ENCODE measurements at regions not wholly inside any gene's neighbourhood (a gene's known extent, or its start where the extent isn't known, plus 50 kb on each side); places are given as distances from the start of the nearest gene placed in this dataset.

DNA sequence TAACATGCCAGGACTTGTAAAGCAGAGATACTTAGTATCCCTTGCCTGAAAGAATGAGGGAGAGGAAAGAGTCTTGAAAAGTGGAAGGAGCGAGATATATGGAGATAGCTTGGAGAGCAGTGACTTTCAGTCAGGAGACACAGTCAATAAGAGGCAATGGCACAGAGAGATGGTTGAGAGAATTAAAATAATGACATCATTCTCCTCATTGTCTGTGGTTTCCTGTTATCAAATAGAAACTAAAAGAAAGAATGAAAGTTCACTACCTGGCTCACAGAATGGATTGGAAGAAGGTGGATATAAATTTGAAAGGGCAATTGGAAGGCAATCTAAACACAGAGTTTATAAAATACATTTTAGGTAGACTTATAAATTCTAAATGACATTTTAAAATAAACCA, 760.2 kb upstream of the AADAT start:
- Mint-ChIP-seq H3K9me3 (ENCODE audit: low read depth) (no peaks in the 10 kb centered on the region), H3K36me3 (ENCODE audit: insufficient read depth) (no peaks in the 10 kb centered on the region), H3K27me3 (no peaks in the 10 kb centered on the region), H3K27ac (no peak overlapping the region), H3K4me3 (ENCODE audit: low read depth) (no peak overlapping the region), H3K4me1 (ENCODE audit: low read depth) (no peaks in the 10 kb centered on the region)
- no peak for DNase-seq (ENCODE audit: low spot score, unreplicated experiment)
- TF ChIP-seq, protein P1, sequence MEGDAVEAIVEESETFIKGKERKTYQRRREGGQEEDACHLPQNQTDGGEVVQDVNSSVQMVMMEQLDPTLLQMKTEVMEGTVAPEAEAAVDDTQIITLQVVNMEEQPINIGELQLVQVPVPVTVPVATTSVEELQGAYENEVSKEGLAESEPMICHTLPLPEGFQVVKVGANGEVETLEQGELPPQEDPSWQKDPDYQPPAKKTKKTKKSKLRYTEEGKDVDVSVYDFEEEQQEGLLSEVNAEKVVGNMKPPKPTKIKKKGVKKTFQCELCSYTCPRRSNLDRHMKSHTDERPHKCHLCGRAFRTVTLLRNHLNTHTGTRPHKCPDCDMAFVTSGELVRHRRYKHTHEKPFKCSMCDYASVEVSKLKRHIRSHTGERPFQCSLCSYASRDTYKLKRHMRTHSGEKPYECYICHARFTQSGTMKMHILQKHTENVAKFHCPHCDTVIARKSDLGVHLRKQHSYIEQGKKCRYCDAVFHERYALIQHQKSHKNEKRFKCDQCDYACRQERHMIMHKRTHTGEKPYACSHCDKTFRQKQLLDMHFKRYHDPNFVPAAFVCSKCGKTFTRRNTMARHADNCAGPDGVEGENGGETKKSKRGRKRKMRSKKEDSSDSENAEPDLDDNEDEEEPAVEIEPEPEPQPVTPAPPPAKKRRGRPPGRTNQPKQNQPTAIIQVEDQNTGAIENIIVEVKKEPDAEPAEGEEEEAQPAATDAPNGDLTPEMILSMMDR (IDR thresholded peaks at IDR 0.05; ENCODE audit: unreplicated experiment) = no peak

DNA sequence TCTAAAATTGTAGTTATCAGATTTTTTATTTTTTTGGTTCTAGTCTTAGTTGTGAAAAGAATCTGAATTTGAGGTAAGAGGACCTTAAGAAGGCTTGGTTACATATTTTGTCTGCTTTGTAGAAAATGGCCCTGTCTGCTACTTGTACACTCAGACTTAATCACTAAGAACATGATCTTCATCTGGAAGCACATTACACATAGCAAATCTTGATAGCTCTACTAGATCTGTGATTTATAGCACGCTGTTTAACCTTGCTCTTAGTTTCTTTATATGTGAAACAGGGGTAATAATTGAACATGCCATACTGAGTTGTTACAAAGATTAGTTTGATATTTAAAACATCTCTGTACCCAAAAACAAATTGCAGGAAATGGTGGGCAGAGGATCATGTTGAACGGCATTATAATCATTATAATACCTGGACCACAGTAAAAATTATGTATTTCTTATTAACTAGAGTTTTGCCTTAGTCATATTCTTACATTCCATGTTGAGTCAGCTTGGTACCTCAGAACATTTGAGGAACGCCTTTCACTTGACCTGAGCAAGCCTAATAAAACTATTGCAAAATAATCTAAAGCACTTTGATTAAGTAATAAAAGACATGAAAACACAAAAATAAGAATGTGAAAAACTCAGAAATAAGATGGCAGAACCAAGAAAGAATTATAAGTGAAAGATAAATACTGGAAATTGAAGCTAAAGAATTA, 738.0 kb upstream of the AADAT start:
- H3K4me1 Mint-ChIP-seq (ENCODE audit: low read depth) = no peaks in the 10 kb centered on the region
- no peaks in the 10 kb centered on the region for H3K27me3 Mint-ChIP-seq
- H3K9me3 Mint-ChIP-seq (ENCODE audit: low read depth) = no peaks in the 10 kb centered on the region
- TF ChIP-seq, protein P1 (IDR thresholded peaks at IDR 0.05; ENCODE audit: unreplicated experiment) = no peak
- no peak overlapping the region for H3K27ac Mint-ChIP-seq
- no peak for DNase-seq (ENCODE audit: low spot score, unreplicated experiment)
- no peaks in the 10 kb centered on the region for H3K36me3 Mint-ChIP-seq (ENCODE audit: insufficient read depth)
- H3K4me3 Mint-ChIP-seq (ENCODE audit: low read depth) = no peak overlapping the region

- no peaks in the 10 kb centered on the region for H3K4me1 Mint-ChIP-seq (ENCODE audit: low read depth)
- H3K9me3 Mint-ChIP-seq (ENCODE audit: low read depth) = peaks cover 20% of the 10 kb centered on the region
- TF ChIP-seq, protein P1 (IDR thresholded peaks at IDR 0.05; ENCODE audit: unreplicated experiment) = no peak
- H3K27ac Mint-ChIP-seq = no peak overlapping the region
- no peak overlapping the region for H3K4me3 Mint-ChIP-seq (ENCODE audit: low read depth)
- no peak for DNase-seq (ENCODE audit: low spot score, unreplicated experiment)
- H3K27me3 Mint-ChIP-seq = no peaks in the 10 kb centered on the region
- no peaks in the 10 kb centered on the region for H3K36me3 Mint-ChIP-seq (ENCODE audit: insufficient read depth)
These were observed 729.0 kb upstream of the AADAT start for GRCh38 chr4:170818786-170819185.

GRCh38 chr4:170805352-170805751, 715.6 kb upstream of the AADAT start:
- Mint-ChIP-seq H3K9me3 (ENCODE audit: low read depth) (no peaks in the 10 kb centered on the region), H3K27ac (no peak overlapping the region), H3K27me3 (no peaks in the 10 kb centered on the region), H3K4me1 (ENCODE audit: low read depth) (no peaks in the 10 kb centered on the region), H3K4me3 (ENCODE audit: low read depth) (no peak overlapping the region), H3K36me3 (ENCODE audit: insufficient read depth) (no peaks in the 10 kb centered on the region)
- TF ChIP-seq, protein P1 (IDR thresholded peaks at IDR 0.05; ENCODE audit: unreplicated experiment) = no peak
- no peak for DNase-seq (ENCODE audit: low spot score, unreplicated experiment)

DNA sequence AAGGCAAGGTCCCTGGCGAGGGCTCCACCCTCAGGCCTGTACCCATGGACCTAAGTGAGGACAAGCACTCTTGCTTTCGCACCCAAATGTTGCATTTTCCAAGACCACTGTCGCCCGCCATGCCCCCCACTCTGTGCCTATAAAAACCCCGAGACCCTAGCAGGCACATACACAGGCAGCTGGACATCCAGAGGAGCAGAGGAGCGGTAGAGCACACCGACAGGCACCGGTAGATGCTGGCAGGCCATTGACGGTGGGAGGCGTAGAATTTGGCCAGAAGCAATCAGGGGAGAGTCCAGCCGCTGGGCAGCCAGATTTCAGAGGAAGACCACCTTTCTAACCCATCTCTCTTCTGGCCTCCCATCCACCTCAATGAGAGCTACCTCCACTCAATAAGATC, 715.2 kb upstream of the AADAT start:
- H3K36me3 Mint-ChIP-seq (ENCODE audit: insufficient read depth) = no peaks in the 10 kb centered on the region
- no peak for DNase-seq (ENCODE audit: low spot score, unreplicated experiment)
- TF ChIP-seq, protein P1 (IDR thresholded peaks at IDR 0.05; ENCODE audit: unreplicated experiment) = no peak

More for the DNA sequence above, 715.2 kb upstream of the AADAT start:
- no peaks in the 10 kb centered on the region for H3K4me1 Mint-ChIP-seq (ENCODE audit: low read depth)
- H3K9me3 Mint-ChIP-seq (ENCODE audit: low read depth) = no peaks in the 10 kb centered on the region
- H3K4me3 Mint-ChIP-seq (ENCODE audit: low read depth) = no peak overlapping the region
- H3K27ac Mint-ChIP-seq = no peak overlapping the region
- no peaks in the 10 kb centered on the region for H3K27me3 Mint-ChIP-seq
